MCF 10A (cell line): ENCODE measurements at regions not wholly inside any gene's neighbourhood (a gene's known extent, or its start where the extent isn't known, plus 50 kb on each side); places are given as distances from the start of the nearest gene placed in this dataset.

Experiments
- BruUV-seq: library from RNA; stranded (reverse); fragments of 400-500 nt; replicated peaks from 2 replicates; lab custom pipeline; 2021; lab: Mats Ljungman, UMichigan
- CTCF ChIA-PET: fragments of 300-600 bp; sonication (Branson Sonifier 250); formaldehyde crosslinking; extraction: SDS; loops from one replicate; lab custom pipeline; 2021; ENCODE audit warnings: antibody characterized with exemption, inconsistent platforms; lab: Yijun Ruan, JAX
- POLR2A ChIA-PET: fragments of 300-600, 350-650 bp; sonication (Branson Sonifier 250); formaldehyde crosslinking; extraction: SDS; loops from one replicate; lab custom pipeline; 2020; ENCODE audit warnings: antibody characterized with exemption, inconsistent platforms; lab: Yijun Ruan, JAX
- DNase-seq: peaks from one replicate; pipeline ENCODE4 v3.0.0-alpha.2; 2018; ENCODE audit not compliant: unreplicated experiment
- H3K27ac Mint-ChIP-seq: one replicate; pipeline ENCODE4 v1.8.0; 2022; ENCODE audit warnings: mild to moderate bottlenecking, low read depth, mixed read lengths; ENCODE audit not compliant: unreplicated experiment
- H3K27me3 Mint-ChIP-seq: one replicate; pipeline ENCODE4 v1.8.0; 2022; ENCODE audit warnings: mixed read lengths; ENCODE audit not compliant: insufficient read depth, unreplicated experiment
- H3K36me3 Mint-ChIP-seq: one replicate; pipeline ENCODE4 v1.8.0; 2022; ENCODE audit warnings: mild to moderate bottlenecking, moderate library complexity, mixed read lengths; ENCODE audit not compliant: insufficient read depth, unreplicated experiment
- H3K4me1 Mint-ChIP-seq: one replicate; pipeline ENCODE4 v1.8.0; 2022; ENCODE audit warnings: mixed read lengths; ENCODE audit not compliant: insufficient read depth, unreplicated experiment
- H3K4me3 Mint-ChIP-seq: one replicate; pipeline ENCODE4 v1.8.0; 2022; ENCODE audit warnings: mild to moderate bottlenecking, moderate library complexity, mixed read lengths; ENCODE audit not compliant: unreplicated experiment
- H3K9me3 Mint-ChIP-seq: one replicate; pipeline ENCODE4 v1.8.0; 2022; ENCODE audit warnings: mixed read lengths; ENCODE audit not compliant: unreplicated experiment
- intact Hi-C: fragments of 100-400 bp; cut with micrococcal nuclease; formaldehyde crosslinking; loops from 2 replicates; pipeline ENCODE4 v1.14.1; 2022
- TF ChIP-seq, protein P1 (sequence below): fragments of 200-600 bp; IDR thresholded peaks from one replicate; pipeline ENCODE4 v1.8.0; 2022; ENCODE audit warnings: antibody characterized with exemption, mild to moderate bottlenecking; ENCODE audit not compliant: unreplicated experiment

DNA sequence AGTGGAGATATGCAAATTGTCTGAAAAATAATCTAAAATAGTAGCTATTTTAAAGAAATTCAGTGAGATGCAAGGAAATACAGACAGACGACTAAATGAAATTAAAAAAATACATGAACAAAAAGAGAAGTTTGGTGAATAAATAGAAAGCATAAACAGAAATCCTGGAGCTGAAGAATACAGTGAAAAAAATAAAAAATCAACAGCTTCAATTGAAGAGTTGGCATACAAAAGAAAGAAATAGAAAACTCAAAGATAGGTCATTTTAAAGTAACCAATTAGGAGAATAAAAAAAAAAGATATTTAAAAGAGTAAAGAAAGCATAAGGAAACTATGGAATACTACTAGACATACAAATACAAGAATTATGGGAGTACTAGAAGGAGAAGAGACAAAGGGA lies 2191.5 kb upstream of the PCDH20 start:
- BruUV-seq: no TSS peak
- no peak for DNase-seq
- TF ChIP-seq, protein P1, sequence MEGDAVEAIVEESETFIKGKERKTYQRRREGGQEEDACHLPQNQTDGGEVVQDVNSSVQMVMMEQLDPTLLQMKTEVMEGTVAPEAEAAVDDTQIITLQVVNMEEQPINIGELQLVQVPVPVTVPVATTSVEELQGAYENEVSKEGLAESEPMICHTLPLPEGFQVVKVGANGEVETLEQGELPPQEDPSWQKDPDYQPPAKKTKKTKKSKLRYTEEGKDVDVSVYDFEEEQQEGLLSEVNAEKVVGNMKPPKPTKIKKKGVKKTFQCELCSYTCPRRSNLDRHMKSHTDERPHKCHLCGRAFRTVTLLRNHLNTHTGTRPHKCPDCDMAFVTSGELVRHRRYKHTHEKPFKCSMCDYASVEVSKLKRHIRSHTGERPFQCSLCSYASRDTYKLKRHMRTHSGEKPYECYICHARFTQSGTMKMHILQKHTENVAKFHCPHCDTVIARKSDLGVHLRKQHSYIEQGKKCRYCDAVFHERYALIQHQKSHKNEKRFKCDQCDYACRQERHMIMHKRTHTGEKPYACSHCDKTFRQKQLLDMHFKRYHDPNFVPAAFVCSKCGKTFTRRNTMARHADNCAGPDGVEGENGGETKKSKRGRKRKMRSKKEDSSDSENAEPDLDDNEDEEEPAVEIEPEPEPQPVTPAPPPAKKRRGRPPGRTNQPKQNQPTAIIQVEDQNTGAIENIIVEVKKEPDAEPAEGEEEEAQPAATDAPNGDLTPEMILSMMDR: no peak
- POLR2A ChIA-PET: no interaction called here
- Mint-ChIP-seq H3K27me3 (no peaks in the 10 kb centered on the region), H3K27ac (no peak overlapping the region), H3K4me3 (no peak overlapping the region), H3K9me3 (no peaks in the 10 kb centered on the region), H3K36me3 (no peaks in the 10 kb centered on the region), H3K4me1 (no peaks in the 10 kb centered on the region)
- CTCF ChIA-PET: no interaction called here
- intact Hi-C loops: no loop called here

DNA sequence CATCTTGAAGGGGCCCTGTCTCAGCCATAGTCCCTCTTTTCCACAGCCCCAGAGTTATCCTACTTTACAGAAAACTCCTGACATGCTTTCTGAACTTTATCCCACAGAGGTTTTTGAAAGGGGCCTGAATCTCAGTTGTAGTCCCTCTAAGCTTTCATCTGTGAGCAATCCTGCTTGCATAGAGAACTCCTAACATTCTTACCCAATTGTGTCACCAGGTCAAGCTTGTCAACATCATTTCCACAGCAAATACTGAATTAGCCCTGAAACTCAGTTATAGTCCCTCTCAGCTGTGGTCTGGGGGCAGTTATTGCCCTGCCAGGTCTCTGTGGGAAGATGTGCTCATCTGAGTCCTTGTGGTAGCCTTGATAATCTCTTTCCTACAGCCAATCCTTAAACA lies 2190.3 kb upstream of the PCDH20 start:
- Mint-ChIP-seq H3K4me3 (no peak overlapping the region), H3K4me1 (no peaks in the 10 kb centered on the region), H3K27me3 (no peaks in the 10 kb centered on the region), H3K36me3 (no peaks in the 10 kb centered on the region), H3K9me3 (no peaks in the 10 kb centered on the region), H3K27ac (no peak overlapping the region)
- no TSS peak for BruUV-seq
- no peak for DNase-seq
- POLR2A ChIA-PET: interaction anchor here (0.7 kb wide), 1 partner anchor 465 kb away, joined by 3 read pairs; no protein-coding TSS in a partner anchor
- TF ChIP-seq, protein P1: no peak
- CTCF ChIA-PET: no interaction called here
- intact Hi-C loops: no loop called here

DNA sequence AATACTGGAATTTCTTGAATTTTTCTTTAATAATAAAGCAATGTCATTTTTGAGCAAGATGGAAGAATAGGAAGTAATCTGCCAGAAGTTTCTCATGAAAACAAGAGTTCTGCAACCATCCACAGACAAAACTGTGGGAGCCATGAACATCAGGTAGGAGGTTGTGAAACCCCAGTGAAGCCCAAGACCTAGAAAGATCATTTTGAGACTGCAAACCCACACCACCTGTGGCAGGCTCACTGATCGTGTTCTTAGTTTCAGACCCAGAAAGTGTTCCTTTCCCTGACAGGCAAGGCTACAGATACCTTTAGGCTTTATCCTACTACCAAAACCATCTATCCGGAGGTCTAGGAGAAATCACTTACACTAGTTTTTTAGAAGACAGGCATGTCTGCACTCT lies 2189.8 kb upstream of the PCDH20 start:
- intact Hi-C loops: no loop called here

DNA sequence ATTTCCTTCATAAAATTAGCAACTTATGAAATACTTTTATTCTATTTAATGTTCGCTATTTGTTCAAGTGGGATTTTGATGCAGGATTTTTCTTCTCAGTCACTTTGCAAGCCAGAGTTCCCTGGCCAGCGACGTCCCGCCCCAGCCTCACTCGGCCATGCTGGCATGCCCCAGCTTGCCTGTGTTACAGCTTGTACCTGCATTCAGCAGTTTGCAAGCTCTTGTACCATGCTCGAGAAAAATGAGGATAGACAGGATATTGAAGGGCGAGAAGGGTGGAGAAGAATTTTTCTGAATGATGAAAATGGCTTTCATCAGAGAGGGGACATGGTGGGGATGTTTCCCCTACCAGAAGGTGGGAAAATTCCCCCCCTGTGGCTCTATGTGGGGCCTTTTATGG lies 2180.2 kb upstream of the PCDH20 start:
- BruUV-seq: no TSS peak
- Mint-ChIP-seq H3K27me3 (no peaks in the 10 kb centered on the region), H3K36me3 (no peaks in the 10 kb centered on the region), H3K4me3 (no peak overlapping the region), H3K27ac (no peak overlapping the region), H3K9me3 (no peaks in the 10 kb centered on the region), H3K4me1 (peaks cover 8% of the 10 kb centered on the region)
- ChIA-PET CTCF (no interaction called here), POLR2A (no interaction called here)
- DNase-seq: peak; percentile 3
- intact Hi-C loops: no loop called here
- TF ChIP-seq, protein P1: no peak

More for the DNA sequence above, 2189.8 kb upstream of the PCDH20 start:
- ChIA-PET CTCF (no interaction called here), POLR2A (no interaction called here)
- H3K27ac Mint-ChIP-seq: no peak overlapping the region
- no peaks in the 10 kb centered on the region for H3K36me3 Mint-ChIP-seq
- TF ChIP-seq, protein P1: no peak
- H3K4me1 Mint-ChIP-seq: no peaks in the 10 kb centered on the region
- BruUV-seq: no TSS peak
- H3K27me3 Mint-ChIP-seq: no peaks in the 10 kb centered on the region
- H3K4me3 Mint-ChIP-seq: no peak overlapping the region
- no peak for DNase-seq
- no peaks in the 10 kb centered on the region for H3K9me3 Mint-ChIP-seq
